ENCODE measurements at regions not wholly inside any gene's neighbourhood (a gene's known extent, or its start where the extent isn't known, plus 50 kb on each side); places are given as distances from the start of the nearest gene placed in this dataset.
A peak's percentile ranks its signal among the peaks of the same experiment; 100 is the strongest.

GRCh38 chr2:219836647-219837177 is 209.3 kb downstream of the SLC4A3 start:
- Histone ChIP-seq H3K4me1 (replicated peaks in 1 of 2; ENCODE audit: control insufficient read depth in 2 of 2, insufficient read depth in 2 of 2, low read length in 2 of 2) (no peaks in the 10 kb centered on the region), H3K27ac (ENCODE audit: extremely low read depth, low read depth, low read length) (no peak overlapping the region), H3K9me3 (replicated peaks; ENCODE audit: control insufficient read depth, insufficient read depth, low read depth, low read length) (no peaks in the 10 kb centered on the region), H3K79me2 (ENCODE audit: control insufficient read depth, insufficient read depth, low read length) (no peaks in the 10 kb centered on the region), H3K27me3 (ENCODE audit: control insufficient read depth in 2 of 2, insufficient read depth in 2 of 2, low read length in 2 of 2) (0 out of 5 replicates have a peak, but pooled peaks cover 0 to 5% of the 10 kb centered on the region in 2 experiments), H3K9me1 (ENCODE audit: control insufficient read depth, insufficient read depth, low read length) (no peaks in the 10 kb centered on the region), H3K9ac (ENCODE audit: insufficient read depth in 1 of 2, low read depth in 2 of 2, low read length in 2 of 2) (no peak overlapping the region), H4K20me1 (replicated peaks; ENCODE audit: control insufficient read depth, insufficient read depth, low read length) (no peaks in the 10 kb centered on the region), H3K4me3 (no peak overlapping the region), H2AFZ (ENCODE audit: low read depth, low read length) (no peak overlapping the region), H3K36me3 (ENCODE audit: control insufficient read depth, insufficient read depth, low read length) (no peaks in the 10 kb centered on the region), H3K4me2 (ENCODE audit: insufficient read depth, low read length) (no peak overlapping the region)
- peak in 1 of 4 experiments; percentile 30 for DNase-seq (ENCODE audit: extremely low read depth in 1 of 4, low spot score in 3 of 4)
- FAIRE-seq = no peak
- in situ Hi-C loops (cut with MboI) = no loop called here
- 0 out of 3 replicates have a peak, but pooled peaks have one; percentile 42 for ATAC-seq
- intact Hi-C loops (cut with micrococcal nuclease) = loop anchor here (2.0 kb wide), 1 partner anchor 100 kb away; no protein-coding TSS in a partner anchor
- ChIA-PET CTCF (ENCODE audit: low intra/inter-chr PET ratio) (interaction anchor here (0.8 kb wide), 1 partner anchor 101 kb away, joined by 3 read pairs; no protein-coding TSS in a partner anchor), POLR2A (no interaction called here)
- no TSS peak for BruUV-seq (replicated peaks)
- 4% methylated on average over 4 of the region's 4 CpGs for WGBS (ENCODE audit: insufficient coverage, low coverage, missing lambda C conversion rate)
- no peak for TF ChIP-seq SREBF1 (IDR thresholded peaks at IDR 0.05; ENCODE audit: borderline replicate concordance, low read depth, low read length)
- TF ChIP-seq PCBP1 (IDR thresholded peaks at IDR 0.05; ENCODE audit: low read depth, low read length, poor library complexity, severe bottlenecking) = no peak
- no peak for TF ChIP-seq L3MBTL2 (IDR thresholded peaks at IDR 0.05)
- TF ChIP-seq, protein P1, sequence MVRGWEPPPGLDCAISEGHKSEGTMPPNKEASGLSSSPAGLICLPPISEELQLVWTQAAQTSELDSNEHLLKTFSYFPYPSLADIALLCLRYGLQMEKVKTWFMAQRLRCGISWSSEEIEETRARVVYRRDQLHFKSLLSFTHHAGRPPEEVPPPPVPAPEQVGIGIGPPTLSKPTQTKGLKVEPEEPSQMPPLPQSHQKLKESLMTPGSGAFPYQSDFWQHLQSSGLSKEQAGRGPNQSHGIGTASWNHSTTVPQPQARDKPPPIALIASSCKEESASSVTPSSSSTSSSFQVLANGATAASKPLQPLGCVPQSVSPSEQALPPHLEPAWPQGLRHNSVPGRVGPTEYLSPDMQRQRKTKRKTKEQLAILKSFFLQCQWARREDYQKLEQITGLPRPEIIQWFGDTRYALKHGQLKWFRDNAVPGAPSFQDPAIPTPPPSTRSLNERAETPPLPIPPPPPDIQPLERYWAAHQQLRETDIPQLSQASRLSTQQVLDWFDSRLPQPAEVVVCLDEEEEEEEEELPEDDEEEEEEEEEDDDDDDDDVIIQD (CRISPR knock-in tag; IDR thresholded peaks at IDR 0.05) = no peak
- TF ChIP-seq FOXA3 (CRISPR knock-in tag; conservative IDR thresholded peaks at IDR 0.05 in 1 of 2, IDR thresholded peaks at IDR 0.05 in 1 of 2) = peak in 1 of 2 experiments; percentile 38; a peak in 1 of 4 replicates
- TF ChIP-seq, protein P2, sequence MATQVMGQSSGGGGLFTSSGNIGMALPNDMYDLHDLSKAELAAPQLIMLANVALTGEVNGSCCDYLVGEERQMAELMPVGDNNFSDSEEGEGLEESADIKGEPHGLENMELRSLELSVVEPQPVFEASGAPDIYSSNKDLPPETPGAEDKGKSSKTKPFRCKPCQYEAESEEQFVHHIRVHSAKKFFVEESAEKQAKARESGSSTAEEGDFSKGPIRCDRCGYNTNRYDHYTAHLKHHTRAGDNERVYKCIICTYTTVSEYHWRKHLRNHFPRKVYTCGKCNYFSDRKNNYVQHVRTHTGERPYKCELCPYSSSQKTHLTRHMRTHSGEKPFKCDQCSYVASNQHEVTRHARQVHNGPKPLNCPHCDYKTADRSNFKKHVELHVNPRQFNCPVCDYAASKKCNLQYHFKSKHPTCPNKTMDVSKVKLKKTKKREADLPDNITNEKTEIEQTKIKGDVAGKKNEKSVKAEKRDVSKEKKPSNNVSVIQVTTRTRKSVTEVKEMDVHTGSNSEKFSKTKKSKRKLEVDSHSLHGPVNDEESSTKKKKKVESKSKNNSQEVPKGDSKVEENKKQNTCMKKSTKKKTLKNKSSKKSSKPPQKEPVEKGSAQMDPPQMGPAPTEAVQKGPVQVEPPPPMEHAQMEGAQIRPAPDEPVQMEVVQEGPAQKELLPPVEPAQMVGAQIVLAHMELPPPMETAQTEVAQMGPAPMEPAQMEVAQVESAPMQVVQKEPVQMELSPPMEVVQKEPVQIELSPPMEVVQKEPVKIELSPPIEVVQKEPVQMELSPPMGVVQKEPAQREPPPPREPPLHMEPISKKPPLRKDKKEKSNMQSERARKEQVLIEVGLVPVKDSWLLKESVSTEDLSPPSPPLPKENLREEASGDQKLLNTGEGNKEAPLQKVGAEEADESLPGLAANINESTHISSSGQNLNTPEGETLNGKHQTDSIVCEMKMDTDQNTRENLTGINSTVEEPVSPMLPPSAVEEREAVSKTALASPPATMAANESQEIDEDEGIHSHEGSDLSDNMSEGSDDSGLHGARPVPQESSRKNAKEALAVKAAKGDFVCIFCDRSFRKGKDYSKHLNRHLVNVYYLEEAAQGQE (IDR thresholded peaks at IDR 0.05; ENCODE audit: borderline replicate concordance) = 0 out of 2 replicates have a peak, but pooled peaks have one; percentile 9
- TF ChIP-seq, protein P2 (CRISPR knock-in tag; IDR thresholded peaks at IDR 0.05; ENCODE audit: low read depth) = no peak
- TF ChIP-seq KDM5B (IDR thresholded peaks at IDR 0.05; ENCODE audit: insufficient replicate concordance, low read depth, low read length) = no peak
- peak; percentile 26 for TF ChIP-seq RBM25 (IDR thresholded peaks at IDR 0.05; ENCODE audit: low read depth, low read length, severe bottlenecking)
- no peak for TF ChIP-seq SMARCC2 (IDR thresholded peaks at IDR 0.05; ENCODE audit: low read depth)
- peak in 1 of 2 experiments; percentile 40; a peak in 2 of 4 replicates for TF ChIP-seq RAD21 (CRISPR knock-in tag; conservative IDR thresholded peaks at IDR 0.05 in 1 of 2, IDR thresholded peaks at IDR 0.05 in 1 of 2)
- peak; percentile 41; the same call in 1 of the 2 replicates for TF ChIP-seq ZNF121 (CRISPR knock-in tag; conservative IDR thresholded peaks at IDR 0.05)

All from K562 (cell line).